HEK293T (cell line): ENCODE measurements at regions not wholly inside any gene's neighbourhood (a gene's known extent, or its start where the extent isn't known, plus 50 kb on each side); places are given as distances from the start of the nearest gene placed in this dataset.

Experiments
- CTCF ChIA-PET: fragments of 350-600 bp; formaldehyde crosslinking; extraction: SDS; loops from one replicate; lab custom pipeline; 2021; ENCODE audit warnings: antibody characterized with exemption, inconsistent platforms; lab: Yijun Ruan, JAX
- POLR2A ChIA-PET: fragments of 350-600 bp; formaldehyde crosslinking; extraction: SDS; loops from one replicate; lab custom pipeline; 2020; ENCODE audit warnings: antibody characterized with exemption, inconsistent platforms; lab: Yijun Ruan, JAX
- DNase-seq: peaks from one replicate; pipeline ENCODE4 v3.0.0; 2012; ENCODE audit warnings: mixed read lengths; ENCODE audit errors: extremely low spot score
- ARNT ChIP-seq: fragments of 450-650 bp; IDR thresholded peaks from 2 replicates; pipeline ENCODE4 v1.6.1; 2017; ENCODE audit warnings: mild to moderate bottlenecking
- BHLHE40 ChIP-seq: fragments of 450-650 bp; IDR thresholded peaks from 2 replicates; pipeline ENCODE4 v1.6.1; 2016; ENCODE audit warnings: mild to moderate bottlenecking, moderate library complexity, borderline replicate concordance
- CTBP1 ChIP-seq: fragments of 450-650 bp; IDR thresholded peaks from 2 replicates; pipeline ENCODE4 v1.6.1; 2016; ENCODE audit warnings: borderline replicate concordance
- ELF4 ChIP-seq: fragments of 450-650 bp; IDR thresholded peaks from 2 replicates; pipeline ENCODE4 v1.6.1; 2017; ENCODE audit warnings: antibody characterized with exemption
- FOXA1 ChIP-seq: fragments of 450-650 bp; IDR thresholded peaks from 2 replicates; pipeline ENCODE4 v1.6.1; 2016; ENCODE audit warnings: mild to moderate bottlenecking
- FOXK2 ChIP-seq: fragments of 450-650 bp; IDR thresholded peaks from 2 replicates; pipeline ENCODE4 v1.6.1; 2016; ENCODE audit warnings: mild to moderate bottlenecking
- FOXM1 ChIP-seq: fragments of 450-650 bp; IDR thresholded peaks from 2 replicates; pipeline ENCODE4 v1.6.1; 2017; ENCODE audit warnings: mild to moderate bottlenecking, borderline replicate concordance
- HDGF ChIP-seq: fragments of 450-650 bp; IDR thresholded peaks from 2 replicates; pipeline ENCODE4 v1.6.1; 2017; ENCODE audit warnings: antibody characterized with exemption, borderline replicate concordance
- L3MBTL2 ChIP-seq: fragments of 450-650 bp; conservative IDR thresholded peaks from 2 replicates; pipeline ENCODE4 v1.6.1; 2016; ENCODE audit warnings: mild to moderate bottlenecking
- LEF1 ChIP-seq: fragments of 450-650 bp; IDR thresholded peaks from 2 replicates; pipeline ENCODE4 v1.6.1; 2017; ENCODE audit warnings: mild to moderate bottlenecking, borderline replicate concordance
- NFRKB ChIP-seq: fragments of 450-650 bp; IDR thresholded peaks from 2 replicates; pipeline ENCODE4 v1.6.1; 2016; ENCODE audit warnings: mild to moderate bottlenecking, moderate library complexity
- SP1 ChIP-seq: fragments of 450-650 bp; IDR thresholded peaks from 2 replicates; pipeline ENCODE4 v1.6.1; 2017
- SUZ12 ChIP-seq: fragments of 450-650 bp; IDR thresholded peaks from 2 replicates; pipeline ENCODE4 v1.6.1; 2016; ENCODE audit warnings: mild to moderate bottlenecking
- TARDBP ChIP-seq: fragments of 450-650 bp; IDR thresholded peaks from 2 replicates; pipeline ENCODE4 v1.6.1; 2016
- ZNF384 ChIP-seq: fragments of 450-650 bp; IDR thresholded peaks from 2 replicates; pipeline ENCODE4 v1.6.1; 2016
- TF ChIP-seq, protein P1 (sequence below): fragments of 450-650 bp; IDR thresholded peaks from 2 replicates; pipeline ENCODE4 v1.6.1; 2016

DNA sequence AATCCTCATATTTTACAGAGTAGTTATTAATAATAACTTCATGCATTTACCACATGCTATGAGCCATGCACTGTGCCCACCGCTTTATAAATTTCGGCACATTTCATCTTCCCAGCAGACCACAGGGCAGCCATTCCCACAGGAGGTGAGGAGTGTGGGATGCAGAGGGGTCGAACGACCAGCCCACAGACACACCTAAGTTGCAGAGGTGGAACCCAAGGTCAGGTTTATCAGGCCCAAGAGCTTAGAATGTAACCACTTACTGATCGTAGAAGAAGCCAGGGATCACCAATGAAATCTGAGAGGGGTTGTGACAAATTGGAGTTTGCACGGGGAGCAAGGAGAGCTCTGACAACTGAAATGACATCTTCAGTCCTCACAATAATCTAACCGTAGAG, 303.0 kb upstream of the MSX2 start:
- POLR2A ChIA-PET: no interaction called here
- DNase-seq: no peak
- TF ChIP-seq ELF4: no peak
- no peak for TF ChIP-seq TARDBP
- no peak for TF ChIP-seq CTBP1
- TF ChIP-seq FOXK2: no peak
- TF ChIP-seq NFRKB: no peak
- TF ChIP-seq BHLHE40: no peak
- no peak for TF ChIP-seq LEF1
- TF ChIP-seq ARNT: no peak
- TF ChIP-seq HDGF: no peak
- no peak for TF ChIP-seq SP1
- TF ChIP-seq, protein P1, sequence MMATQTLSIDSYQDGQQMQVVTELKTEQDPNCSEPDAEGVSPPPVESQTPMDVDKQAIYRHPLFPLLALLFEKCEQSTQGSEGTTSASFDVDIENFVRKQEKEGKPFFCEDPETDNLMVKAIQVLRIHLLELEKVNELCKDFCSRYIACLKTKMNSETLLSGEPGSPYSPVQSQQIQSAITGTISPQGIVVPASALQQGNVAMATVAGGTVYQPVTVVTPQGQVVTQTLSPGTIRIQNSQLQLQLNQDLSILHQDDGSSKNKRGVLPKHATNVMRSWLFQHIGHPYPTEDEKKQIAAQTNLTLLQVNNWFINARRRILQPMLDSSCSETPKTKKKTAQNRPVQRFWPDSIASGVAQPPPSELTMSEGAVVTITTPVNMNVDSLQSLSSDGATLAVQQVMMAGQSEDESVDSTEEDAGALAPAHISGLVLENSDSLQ: no peak
- TF ChIP-seq SUZ12: no peak
- TF ChIP-seq FOXM1: no peak
- no peak for TF ChIP-seq ZNF384
- TF ChIP-seq L3MBTL2: no peak
- no peak for TF ChIP-seq FOXA1
- CTCF ChIA-PET: interaction anchor here (0.8 kb wide), 1 partner anchor 95 kb away, joined by 3 read pairs; no protein-coding TSS in a partner anchor

DNA sequence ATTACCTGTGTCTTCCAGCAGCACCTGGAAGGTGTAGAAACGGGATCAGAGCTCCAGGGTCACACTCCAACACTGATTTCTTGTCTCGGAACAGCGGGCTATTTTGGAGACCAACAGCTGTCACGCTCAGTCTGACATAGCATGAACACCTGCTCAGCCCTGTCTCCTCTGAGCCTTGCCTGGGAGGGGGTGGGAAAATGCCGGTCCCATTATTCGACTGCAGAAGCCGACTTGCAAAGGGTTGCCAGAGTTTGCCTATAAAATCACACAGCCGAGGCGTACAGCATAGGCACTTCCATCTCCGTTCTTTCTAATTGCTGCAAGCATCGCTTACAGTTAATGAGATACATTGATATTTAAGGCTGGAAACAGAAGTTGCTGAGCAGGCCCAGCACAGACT, 300.8 kb upstream of the MSX2 start:
- no peak for DNase-seq
- TF ChIP-seq FOXA1 (no peak), SP1 (no peak), HDGF (no peak), L3MBTL2 (no peak), ELF4 (no peak), ZNF384 (no peak), BHLHE40 (no peak), LEF1 (no peak), FOXM1 (no peak)
- TF ChIP-seq, protein P1: no peak
- POLR2A ChIA-PET: no interaction called here
- CTCF ChIA-PET: interaction anchor here (0.6 to 0.8 kb wide), 2 partner anchors 13 to 40 kb away, joined by 3 read pairs; no protein-coding TSS in a partner anchor

DNA sequence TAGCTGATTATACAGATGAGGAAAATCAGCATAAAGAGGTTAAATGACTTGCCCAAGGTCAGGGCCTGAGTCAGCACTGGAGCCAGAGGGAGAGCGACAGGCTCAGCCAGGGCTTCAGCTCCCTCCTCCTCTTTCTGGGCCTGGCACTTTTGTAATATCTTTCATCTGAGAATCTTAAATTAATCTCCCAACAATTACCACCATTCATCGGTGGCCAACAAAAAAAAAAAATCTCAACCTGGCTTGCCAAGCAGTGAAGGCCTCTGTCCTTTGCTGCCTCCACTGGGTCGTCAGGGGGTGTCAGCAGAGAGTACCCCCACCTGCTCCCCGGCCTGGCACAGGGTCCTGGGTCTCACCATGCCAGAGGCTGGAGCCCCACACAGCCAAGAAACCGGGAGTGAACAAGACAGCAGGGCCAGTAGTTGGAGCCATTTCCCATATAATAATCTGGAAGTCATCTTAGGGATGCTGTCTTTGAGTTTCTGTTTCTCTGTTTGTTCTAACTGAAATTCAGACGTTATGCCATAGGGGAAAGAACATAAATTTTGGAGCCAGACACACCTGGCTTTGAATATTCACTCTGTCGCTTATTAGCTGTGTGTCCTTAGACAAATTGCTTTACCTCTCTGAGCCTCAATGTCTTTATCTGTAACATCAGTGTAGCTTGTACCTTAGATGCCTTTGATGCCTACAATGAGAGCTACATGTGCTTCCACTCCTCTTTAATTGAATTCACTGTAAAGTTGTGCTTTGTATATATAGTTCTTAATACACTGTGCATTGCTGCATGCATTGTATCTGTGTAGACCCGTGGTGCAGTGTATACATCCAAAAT, 299.9 kb upstream of the MSX2 start:
- ChIA-PET POLR2A (no interaction called here), CTCF (no interaction called here)
- no peak for DNase-seq
- TF ChIP-seq BHLHE40: no peak
- TF ChIP-seq, protein P1: no peak
- no peak for TF ChIP-seq HDGF
- TF ChIP-seq FOXK2: no peak
- TF ChIP-seq ZNF384: no peak
- no peak for TF ChIP-seq SP1

DNA sequence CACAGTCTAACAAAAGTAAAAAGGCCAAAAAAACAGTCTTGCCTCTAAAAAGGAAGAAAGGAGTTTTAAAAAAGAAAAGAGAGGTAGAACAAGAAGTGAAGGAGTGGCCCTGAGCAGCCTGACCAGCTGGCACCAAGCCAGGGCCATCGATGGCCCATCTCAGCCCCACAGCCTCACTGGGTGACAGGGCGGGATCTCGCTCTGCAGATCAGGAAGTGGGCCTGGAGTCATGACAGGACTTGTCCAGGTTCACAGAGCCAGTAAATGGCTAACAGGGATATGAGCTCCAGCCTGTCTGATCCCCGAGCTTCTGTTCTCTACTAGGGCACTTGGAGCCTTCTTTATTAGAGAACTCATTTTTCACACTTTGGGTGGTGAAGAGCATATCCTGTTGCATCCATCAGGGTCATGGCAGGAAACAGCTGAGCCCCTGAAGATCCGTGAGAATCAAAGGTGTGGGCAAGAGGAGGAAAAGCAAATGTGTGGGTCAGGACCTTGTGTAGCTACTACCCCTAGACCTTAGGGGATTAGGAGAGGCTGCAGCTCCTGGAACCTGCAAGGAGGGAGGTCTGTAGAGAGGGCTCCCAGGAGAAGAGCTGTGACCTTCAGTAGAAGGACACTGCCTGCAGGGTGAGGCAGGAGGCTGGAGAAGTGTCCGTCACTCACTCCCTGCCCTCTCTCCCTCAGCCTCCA, 299.0 kb upstream of the MSX2 start:
- TF ChIP-seq LEF1: no peak
- no peak for TF ChIP-seq L3MBTL2
- TF ChIP-seq, protein P1: no peak
- TF ChIP-seq HDGF: no peak
- TF ChIP-seq FOXA1: no peak
- ChIA-PET POLR2A (interaction anchor here (0.9 kb wide), 1 partner anchor 11 kb away, joined by 3 read pairs; no protein-coding TSS in a partner anchor), CTCF (interaction anchor here (0.9 to 1.5 kb wide), 3 partner anchors 9 to 311 kb away, joined by 3 to 5 read pairs (median 4); no protein-coding TSS in a partner anchor)
- DNase-seq: no peak

DNA sequence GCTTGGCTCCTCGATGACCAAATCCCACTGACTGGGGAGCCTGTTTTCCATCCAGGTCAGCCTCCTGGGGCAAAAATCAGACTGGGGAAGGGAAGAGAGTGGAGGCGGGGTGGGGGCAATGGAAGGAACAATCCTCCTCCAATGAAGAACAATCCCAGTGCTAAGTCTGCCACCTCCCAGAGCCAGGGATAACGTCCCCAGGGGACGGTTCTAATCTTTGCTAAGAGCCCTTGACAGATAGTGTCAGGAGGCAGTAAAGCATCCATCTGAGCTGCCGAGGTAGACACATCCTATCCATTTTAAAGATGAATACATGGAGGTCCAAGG, 298.5 kb upstream of the MSX2 start:
- TF ChIP-seq SP1: no peak
- TF ChIP-seq NFRKB: no peak
- no peak for TF ChIP-seq FOXM1
- TF ChIP-seq ZNF384: no peak
- no peak for TF ChIP-seq HDGF
- TF ChIP-seq ELF4: no peak
- CTCF ChIA-PET: interaction anchor here (1.0 to 1.5 kb wide), 3 partner anchors 9 to 311 kb away, joined by 4 to 5 read pairs (median 4); no protein-coding TSS in a partner anchor
- POLR2A ChIA-PET: interaction anchor here (0.9 kb wide), 1 partner anchor 11 kb away, joined by 3 read pairs; no protein-coding TSS in a partner anchor
- no peak for DNase-seq
